Stimulated activated CD4-positive, alpha-beta T cell treated with anti-CD3 and anti-CD28 coated beads, TNF-alpha, amount 100 ng/mL, for 48 hours (primary cell): ENCODE measurements at regions not wholly inside any gene's neighbourhood (a gene's known extent, or its start where the extent isn't known, plus 50 kb on each side); places are given as distances from the start of the nearest gene placed in this dataset.
"Not testable (repeated sequence)": the region's sequence is repeated elsewhere in the genome, so short reads cannot be mapped to it uniquely, and the experiment has no call there.

Experiments used
- DNase-seq, 3 donors: peaks; one replicate each; pipeline ENCODE4 v3.0.0-alpha.2; 2020; ENCODE audit warnings: low read depth in 3 of 3

GRCh38 chr4:30148828-30149227 lies 571.3 kb upstream of the PCDH7 start:
- not testable (repeated sequence) for DNase-seq

- DNase-seq = not testable (repeated sequence)
These were observed 570.6 kb upstream of the PCDH7 start for GRCh38 chr4:30149539-30149938.

DNA sequence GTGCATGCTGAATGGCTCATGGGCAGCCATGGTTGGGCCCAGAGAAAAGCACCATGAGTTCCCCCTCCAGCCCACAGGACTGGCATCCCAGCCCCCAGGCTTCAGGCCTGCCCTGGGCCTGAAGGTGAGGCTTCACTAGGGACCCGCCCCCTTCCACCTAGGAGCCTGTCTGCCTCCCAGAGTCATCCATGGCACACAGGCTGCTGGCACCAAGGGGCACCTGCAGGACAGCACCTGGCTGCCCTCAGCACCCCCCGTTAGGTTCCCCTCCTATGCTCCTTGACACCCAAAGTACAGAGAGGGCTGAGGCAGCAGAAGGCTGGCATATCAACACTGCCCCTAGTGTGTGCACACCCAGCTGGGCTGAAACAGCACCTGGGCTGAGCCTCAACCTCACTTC lies 566.7 kb upstream of the PCDH7 start:
- DNase-seq = no peak

- DNase-seq = no peak
These were observed 560.0 kb upstream of the PCDH7 start for GRCh38 chr4:30160140-30160539.

DNA sequence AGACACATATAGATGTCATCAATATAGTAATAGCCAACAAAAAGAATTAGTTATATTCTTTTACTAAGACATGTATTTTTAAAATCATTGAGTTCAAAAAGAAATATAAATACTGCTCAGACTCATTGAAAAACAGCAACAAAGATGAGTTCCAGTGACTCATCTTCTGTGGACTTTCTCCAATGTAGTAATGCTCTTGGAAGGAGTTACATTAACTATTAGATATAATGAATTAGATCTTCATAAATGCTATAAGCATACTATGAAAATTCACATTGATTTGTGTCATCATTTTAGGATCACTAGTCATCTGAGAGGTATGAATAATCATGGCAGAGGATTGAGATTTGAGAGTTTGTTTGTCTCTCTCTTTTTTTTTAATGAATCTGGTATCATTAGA lies 547.8 kb upstream of the PCDH7 start:
- DNase-seq = no peak

DNA sequence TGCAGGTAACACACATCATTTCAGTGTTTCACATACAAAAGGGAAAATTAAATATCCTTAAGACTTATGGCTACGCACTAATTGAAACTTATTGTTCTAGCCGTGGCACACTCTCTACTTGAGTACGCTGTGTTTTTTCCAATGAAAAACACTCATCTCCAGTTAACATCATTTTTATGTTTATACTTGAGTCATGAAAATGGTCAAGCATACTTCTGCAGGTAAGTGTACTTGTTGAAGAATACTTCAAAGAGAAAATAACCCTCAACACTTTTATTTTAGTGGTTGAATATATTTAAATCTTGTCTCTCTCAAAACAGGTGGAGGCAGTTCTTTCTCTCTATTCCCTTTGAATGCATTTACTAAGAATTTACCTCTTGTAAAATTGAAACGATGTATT lies 538.7 kb upstream of the PCDH7 start:
- no peak for DNase-seq

DNA sequence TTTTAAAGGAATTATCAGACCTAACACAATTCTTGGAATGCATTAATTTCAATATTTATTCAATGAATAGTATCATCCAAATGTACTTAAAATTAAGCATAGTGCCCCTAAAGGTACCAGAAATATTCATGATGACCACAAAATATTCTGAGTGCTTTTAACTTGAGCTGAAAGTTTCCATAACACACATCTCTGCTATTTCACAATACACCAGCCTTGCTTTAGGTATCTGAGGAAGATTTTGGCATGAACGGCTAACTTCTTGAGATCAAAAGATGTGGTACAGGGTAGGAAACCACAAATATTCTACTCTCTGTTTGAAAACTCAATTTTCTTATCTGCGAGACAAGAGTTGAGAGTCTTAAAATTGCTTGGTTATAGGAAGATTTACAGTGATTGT lies 538.3 kb upstream of the PCDH7 start:
- DNase-seq = no peak

DNA sequence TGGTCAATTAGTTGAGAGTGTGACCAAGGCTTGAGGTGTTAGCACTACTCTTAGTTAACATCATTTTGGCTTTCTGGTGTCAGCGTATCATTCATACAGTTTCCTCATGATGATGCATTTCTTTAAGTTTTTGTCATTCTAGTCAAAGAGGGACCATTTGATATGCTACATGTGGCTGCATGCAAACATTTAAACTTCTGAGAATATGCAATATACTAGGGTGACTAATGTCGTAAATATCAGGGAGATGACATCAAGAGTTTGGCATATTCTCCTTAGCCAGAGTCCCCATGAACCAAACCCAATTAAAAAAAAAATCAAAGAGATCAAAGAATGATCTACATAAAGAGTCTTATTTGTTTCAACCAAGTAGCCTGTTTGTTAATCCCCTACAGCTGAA lies 537.4 kb upstream of the PCDH7 start:
- no peak for DNase-seq

GRCh38 chr4:30191902-30192301 lies 528.3 kb upstream of the PCDH7 start:
- no peak for DNase-seq

DNA sequence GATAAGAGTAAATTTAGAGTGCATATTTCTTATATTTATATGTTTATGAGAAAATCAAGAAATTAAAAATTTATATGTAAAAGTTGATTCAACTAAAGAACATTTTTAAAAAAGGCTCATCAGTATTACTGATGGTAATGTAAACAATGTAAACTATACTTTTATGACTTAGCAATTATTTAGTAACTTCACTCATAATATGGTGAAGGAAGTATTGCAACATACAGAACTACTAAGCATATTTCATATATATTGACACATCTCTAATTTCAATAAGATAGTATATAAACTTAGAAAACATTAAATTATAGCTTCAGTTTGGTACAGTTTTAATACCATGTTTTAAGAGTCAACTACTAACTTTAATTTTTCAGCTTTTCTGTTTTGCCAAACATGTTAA lies 512.8 kb upstream of the PCDH7 start:
- DNase-seq = no peak

DNA sequence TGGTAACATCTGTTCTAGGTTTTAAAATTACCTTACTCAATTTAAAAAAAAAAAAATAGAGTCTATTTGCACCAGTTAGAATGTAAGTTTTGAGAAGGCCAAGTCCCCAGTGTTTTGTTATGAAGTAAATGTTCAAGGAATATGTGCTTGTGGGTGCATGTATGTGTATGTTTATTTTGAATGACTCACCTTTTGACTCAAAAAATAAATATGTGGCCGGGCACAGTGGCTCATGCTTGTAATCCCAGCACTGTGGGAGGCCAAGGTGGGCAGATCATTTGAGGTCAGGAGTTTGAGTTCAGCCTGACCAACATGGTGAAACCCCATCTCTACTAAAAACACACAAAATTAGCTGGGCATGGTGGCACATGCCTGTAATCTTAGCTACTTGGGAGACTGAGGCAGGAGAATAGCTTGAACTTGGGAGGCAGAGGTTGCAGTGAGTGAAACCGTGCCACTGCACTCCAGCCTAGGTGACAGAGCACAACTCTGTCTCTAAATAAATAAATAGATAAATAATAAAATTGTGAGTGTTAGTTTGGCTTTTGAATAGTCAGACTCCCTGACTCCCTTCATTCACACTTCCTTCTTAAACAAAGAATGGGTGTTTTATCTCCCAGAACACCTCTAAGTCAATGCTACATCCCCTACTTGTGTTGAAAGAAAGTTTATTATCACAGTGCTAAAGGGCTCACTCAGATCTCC lies 511.3 kb upstream of the PCDH7 start:
- no peak for DNase-seq

DNA sequence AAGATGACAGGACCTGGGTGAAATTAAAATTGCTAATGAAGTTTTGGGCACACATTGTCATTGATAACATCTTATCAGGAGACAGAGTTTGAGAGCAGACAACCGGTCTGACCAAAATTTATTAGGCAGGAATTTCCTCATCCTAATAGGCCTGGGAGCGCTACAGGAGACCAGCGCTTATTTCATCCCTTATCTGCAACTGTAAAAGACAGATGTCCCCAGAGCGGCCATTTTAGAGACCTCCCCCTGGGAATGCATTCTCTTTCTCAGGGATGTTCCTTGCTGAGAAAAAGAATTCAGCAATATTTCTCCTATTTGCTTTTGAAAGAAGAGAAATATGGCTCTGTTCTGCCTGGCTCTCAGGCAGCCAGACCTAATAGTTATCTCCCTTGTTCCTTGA lies 504.2 kb upstream of the PCDH7 start:
- DNase-seq = not testable (repeated sequence)

- no peak for DNase-seq
These were observed 475.0 kb upstream of the PCDH7 start for GRCh38 chr4:30245140-30245539.

DNA sequence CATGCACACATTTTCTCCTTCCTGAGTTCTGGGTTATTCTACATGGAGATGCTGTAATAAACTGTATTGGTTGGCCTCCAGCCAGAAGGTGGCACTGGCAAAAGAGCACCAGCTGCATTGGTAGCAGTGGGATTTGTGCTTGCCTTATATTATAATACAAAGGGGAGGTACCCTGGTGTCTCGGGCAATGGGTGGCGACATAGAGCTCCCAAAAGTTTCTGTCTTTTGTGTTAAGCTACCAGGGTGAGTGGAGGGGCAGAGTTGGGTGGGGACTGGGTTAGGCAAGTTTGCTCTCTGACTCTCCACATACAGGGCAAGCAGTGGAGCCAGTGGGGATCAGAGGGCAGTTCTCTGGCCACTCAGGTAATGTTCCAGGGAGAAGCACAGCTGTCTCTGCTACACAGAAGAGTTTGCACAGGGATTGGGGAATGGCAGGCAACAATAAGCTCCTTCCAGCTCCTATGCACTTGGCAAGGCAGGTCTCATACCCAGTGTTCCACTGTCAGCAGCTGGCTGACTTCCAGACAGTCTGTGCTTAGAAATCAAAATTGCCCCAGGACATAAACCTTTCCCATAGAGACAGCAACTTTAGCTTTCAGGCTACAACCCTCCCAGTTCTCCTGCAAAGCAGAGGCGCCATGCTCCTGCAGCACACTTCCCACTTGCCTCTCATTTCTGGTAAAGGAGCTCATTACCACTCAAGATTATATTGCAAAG lies 463.9 kb upstream of the PCDH7 start:
- DNase-seq = no peak

DNA sequence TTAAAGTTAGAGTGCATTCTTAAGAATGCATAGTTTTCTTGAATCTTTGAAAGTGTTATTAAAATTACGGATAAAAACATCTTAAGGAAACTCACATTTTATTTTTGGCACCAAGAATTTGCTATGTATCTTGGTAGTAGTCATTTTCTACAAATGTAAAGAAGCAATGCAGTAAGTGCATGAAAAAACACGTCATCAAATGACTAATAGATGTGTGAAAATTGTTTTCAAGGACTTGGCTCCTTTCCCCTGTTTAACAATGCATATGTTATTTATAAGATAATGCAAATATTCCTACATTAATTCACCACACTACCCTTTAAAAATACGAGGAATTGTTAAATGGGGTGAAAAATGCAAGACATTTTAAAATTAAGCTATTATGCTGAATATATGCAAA lies 461.2 kb upstream of the PCDH7 start:
- DNase-seq = no peak

GRCh38 chr4:30262379-30262778 lies 457.8 kb upstream of the PCDH7 start:
- DNase-seq = no peak

GRCh38 chr4:30264465-30264864 lies 455.7 kb upstream of the PCDH7 start:
- DNase-seq = no peak

DNA sequence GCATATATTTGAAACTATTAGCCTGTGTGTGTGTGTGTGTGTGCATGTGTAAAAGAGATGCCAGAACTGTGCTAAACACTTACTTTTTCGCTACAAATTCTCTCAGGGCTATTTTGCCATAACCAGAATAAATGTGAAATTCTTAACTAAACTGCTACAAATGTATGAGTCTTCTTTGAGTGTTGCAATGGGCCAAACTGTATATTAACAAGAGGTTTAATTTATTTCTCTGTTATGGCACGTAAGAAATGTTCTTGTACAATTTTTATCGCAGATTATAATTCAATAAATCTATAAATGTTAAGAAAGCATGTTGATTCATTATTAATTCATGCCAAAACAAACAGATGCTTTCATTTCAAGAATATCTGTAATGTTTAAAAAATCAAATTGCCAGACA lies 454.5 kb upstream of the PCDH7 start:
- no peak for DNase-seq

DNA sequence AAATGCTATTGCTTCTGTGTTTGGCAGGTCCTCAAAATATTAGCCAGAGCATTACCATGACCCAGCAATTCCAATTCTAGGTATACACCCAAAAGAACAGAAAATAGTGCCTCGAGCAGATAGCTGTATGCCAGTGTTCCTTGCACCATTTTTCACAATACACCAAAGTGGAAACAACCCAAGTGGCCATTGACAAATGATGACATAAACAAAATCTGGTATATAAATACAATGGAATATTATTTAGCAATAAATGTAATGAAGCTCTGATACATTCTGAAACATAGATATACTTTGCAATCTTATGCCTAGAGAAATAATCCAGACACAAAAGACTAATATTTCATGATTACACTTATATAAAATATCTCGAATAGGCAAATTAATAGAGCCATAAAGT lies 451.8 kb upstream of the PCDH7 start:
- no peak for DNase-seq

GRCh38 chr4:30269850-30270249 lies 450.3 kb upstream of the PCDH7 start:
- no peak for DNase-seq

GRCh38 chr4:30281986-30282385 lies 438.2 kb upstream of the PCDH7 start:
- DNase-seq = no peak

GRCh38 chr4:30283336-30283735 lies 436.8 kb upstream of the PCDH7 start:
- DNase-seq = no peak

DNA sequence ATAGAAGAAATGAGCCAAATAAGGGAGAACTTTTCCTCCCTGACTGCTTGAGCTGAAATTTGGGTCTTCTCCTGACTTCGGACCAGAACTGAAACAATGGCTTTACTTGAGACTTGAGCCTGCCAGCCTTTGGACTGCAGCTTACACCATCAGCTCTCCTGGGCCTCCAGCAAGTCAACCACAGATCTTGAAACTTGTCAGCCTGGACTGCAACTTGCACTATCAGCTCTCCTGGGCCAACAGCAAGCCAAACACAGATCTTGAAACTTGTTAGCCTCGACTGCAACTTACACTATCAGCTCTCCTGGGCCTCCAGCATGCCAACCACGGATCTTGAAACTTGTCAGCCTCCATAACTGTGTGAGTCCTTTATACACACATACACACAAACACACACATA lies 425.9 kb upstream of the PCDH7 start:
- DNase-seq = no peak

GRCh38 chr4:30295652-30296051 lies 424.5 kb upstream of the PCDH7 start:
- no peak for DNase-seq
